ENCODE measurements at regions not wholly inside any gene's neighbourhood (a gene's known extent, or its start where the extent isn't known, plus 50 kb on each side); places are given as distances from the start of the nearest gene placed in this dataset.

GRCh38 chr15:47997195-47998080 lies 123.4 kb upstream of the SLC24A5 start:
- no peak for DNase-seq (ENCODE audit: low read depth)

- no peak for DNase-seq (ENCODE audit: low read depth)
Measured at GRCh38 chr15:47998619-47999019, 122.2 kb upstream of the SLC24A5 start.

- no peak for DNase-seq (ENCODE audit: low read depth)
Measured at GRCh38 chr15:48001393-48002039, 119.3 kb upstream of the SLC24A5 start.

GRCh38 chr15:48002767-48003166 lies 118.0 kb upstream of the SLC24A5 start:
- no peak for DNase-seq (ENCODE audit: low read depth)

GRCh38 chr15:48003441-48003840 lies 117.3 kb upstream of the SLC24A5 start:
- no peak for DNase-seq (ENCODE audit: low read depth)

GRCh38 chr15:48005077-48005476 lies 115.7 kb upstream of the SLC24A5 start:
- DNase-seq (ENCODE audit: low read depth) = no peak

- no peak for DNase-seq (ENCODE audit: low read depth)
Measured at GRCh38 chr15:48006031-48006511, 114.7 kb upstream of the SLC24A5 start.

GRCh38 chr15:48010316-48010715 lies 110.5 kb upstream of the SLC24A5 start:
- no peak for DNase-seq (ENCODE audit: low read depth)

GRCh38 chr15:48012191-48012590 lies 108.6 kb upstream of the SLC24A5 start:
- DNase-seq (ENCODE audit: low read depth) = no peak

GRCh38 chr15:48016865-48017264 lies 103.9 kb upstream of the SLC24A5 start:
- DNase-seq (ENCODE audit: low read depth) = no peak

GRCh38 chr15:48017747-48018146 lies 103.0 kb upstream of the SLC24A5 start:
- no peak for DNase-seq (ENCODE audit: low read depth)

- no peak for DNase-seq (ENCODE audit: low read depth)
Measured at GRCh38 chr15:48020166-48020565, 100.6 kb upstream of the SLC24A5 start.

GRCh38 chr15:48021336-48022086 lies 99.3 kb upstream of the SLC24A5 start:
- no peak for DNase-seq (ENCODE audit: low read depth)

- no peak for DNase-seq (ENCODE audit: low read depth)
Measured at GRCh38 chr15:48025118-48025517, 95.7 kb upstream of the SLC24A5 start.

- DNase-seq (ENCODE audit: low read depth) = no peak
Measured at GRCh38 chr15:48028712-48029111, 92.1 kb upstream of the SLC24A5 start.

- no peak for DNase-seq (ENCODE audit: low read depth)
Measured at GRCh38 chr15:48029642-48030041, 91.1 kb upstream of the SLC24A5 start.

- no peak for DNase-seq (ENCODE audit: low read depth)
Measured at GRCh38 chr15:48031466-48031865, 89.3 kb upstream of the SLC24A5 start.

GRCh38 chr15:48031973-48032372 lies 88.8 kb upstream of the SLC24A5 start:
- no peak for DNase-seq (ENCODE audit: low read depth)

- no peak for DNase-seq (ENCODE audit: low read depth)
Measured at GRCh38 chr15:48032911-48033310, 87.9 kb upstream of the SLC24A5 start.

- DNase-seq (ENCODE audit: low read depth) = no peak
Measured at GRCh38 chr15:48038221-48038620, 82.6 kb upstream of the SLC24A5 start.

GRCh38 chr15:48040166-48040817 lies 80.5 kb upstream of the SLC24A5 start:
- no peak for DNase-seq (ENCODE audit: low read depth)

- DNase-seq (ENCODE audit: low read depth) = no peak
Measured at GRCh38 chr15:48041454-48041853, 79.3 kb upstream of the SLC24A5 start.
